Spinal cord (tissue), 9 donors: ENCODE measurements at regions not wholly inside any gene's neighbourhood (a gene's known extent, or its start where the extent isn't known, plus 50 kb on each side); places are given as distances from the start of the nearest gene placed in this dataset.
"Not testable (repeated sequence)": the region's sequence is repeated elsewhere in the genome, so short reads cannot be mapped to it uniquely, and the experiment has no call there.

Experiments
- DNase-seq, 6 donors: peaks; one replicate each; pipeline versions ENCODE4 v3.0.0 to v3.0.0-alpha.2; 2013 to 2015; ENCODE audit warnings: low spot score in 6 of 6, low read depth in 4 of 6
- H3K27ac ChIP-seq: one replicate; pipeline ENCODE4 v1.5.1; 2013; ENCODE audit warnings: low read depth, low read length, control low read depth
- H3K27me3 ChIP-seq: one replicate; pipeline ENCODE4 v1.6.1; 2013; ENCODE audit warnings: low read length; ENCODE audit not compliant: control insufficient read depth, insufficient read depth
- H3K36me3 ChIP-seq: one replicate; pipeline ENCODE4 v1.6.1; 2013; ENCODE audit warnings: low read length; ENCODE audit not compliant: control insufficient read depth, insufficient read depth
- H3K4me1 ChIP-seq: one replicate; pipeline ENCODE4 v1.6.1; 2013; ENCODE audit warnings: low read length; ENCODE audit not compliant: control insufficient read depth, insufficient read depth
- H3K4me3 ChIP-seq: one replicate; pipeline ENCODE4 v1.5.1; 2013; ENCODE audit warnings: low read depth, low read length, control low read depth
- H3K9me3 ChIP-seq: one replicate; pipeline ENCODE4 v1.6.1; 2013; ENCODE audit warnings: low read length; ENCODE audit not compliant: control insufficient read depth, insufficient read depth
- WGBS: methylation state at CpG from one replicate; pipeline ENCODE4 v1.1.5; 2013; ENCODE audit warnings: missing lambda C conversion rate; ENCODE audit not compliant: insufficient coverage; 5-methylcytosine and 5-hydroxymethylcytosine counted together
- donor health status: healthy.

- 70% methylated on average over 2 of the region's 2 CpGs for WGBS
- Histone ChIP-seq H3K9me3 (peaks cover 3% of the 10 kb centered on the region), H3K4me3 (no peak overlapping the region), H3K27ac (no peak overlapping the region), H3K4me1 (no peaks in the 10 kb centered on the region), H3K36me3 (no peaks in the 10 kb centered on the region), H3K27me3 (no peaks in the 10 kb centered on the region)
- no peak for DNase-seq
Measured at GRCh38 chr16:17921357-17921978, 415.1 kb downstream of the NPIPA8 start.

DNA sequence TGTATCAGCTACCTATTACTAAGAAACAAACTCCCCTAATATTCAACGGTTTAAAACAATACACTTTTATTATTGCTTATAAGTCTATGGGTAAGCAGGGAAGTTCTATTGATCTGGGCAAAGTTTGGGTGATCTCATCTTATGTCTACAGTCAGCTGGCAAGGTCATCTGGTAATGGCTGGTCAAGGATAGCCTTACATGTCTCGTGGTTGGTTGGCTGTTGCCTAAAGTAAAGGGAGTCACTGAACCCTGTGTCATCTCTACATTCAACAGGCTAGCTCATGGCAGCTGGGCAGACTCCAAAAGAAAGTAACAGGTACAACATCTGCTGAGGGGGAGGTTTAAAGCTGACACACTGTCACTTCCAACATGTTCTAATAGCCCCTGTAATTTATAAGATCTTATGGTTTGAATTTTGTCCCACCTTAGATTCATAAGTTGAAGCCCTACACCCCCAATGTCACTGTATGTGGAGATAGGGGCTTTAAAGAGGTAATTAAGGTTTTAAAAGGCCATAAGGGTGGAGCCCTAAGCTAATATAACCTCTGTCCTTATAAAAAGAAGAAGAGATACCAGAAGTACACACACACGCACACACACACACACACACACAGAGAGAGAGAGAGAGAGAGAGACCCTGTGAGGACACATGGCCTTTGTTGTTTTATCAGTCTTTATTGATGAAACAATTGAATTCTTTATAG, 419.1 kb downstream of the NPIPA8 start:
- H3K27ac ChIP-seq = no peak overlapping the region
- no peaks in the 10 kb centered on the region for H3K27me3 ChIP-seq
- no peaks in the 10 kb centered on the region for H3K36me3 ChIP-seq
- H3K4me1 ChIP-seq = no peaks in the 10 kb centered on the region
- no CpG with 5 or more reads among the region's 3 CpGs for WGBS
- peaks cover 4% of the 10 kb centered on the region for H3K9me3 ChIP-seq
- H3K4me3 ChIP-seq = no peak overlapping the region
- DNase-seq = no peak

DNA sequence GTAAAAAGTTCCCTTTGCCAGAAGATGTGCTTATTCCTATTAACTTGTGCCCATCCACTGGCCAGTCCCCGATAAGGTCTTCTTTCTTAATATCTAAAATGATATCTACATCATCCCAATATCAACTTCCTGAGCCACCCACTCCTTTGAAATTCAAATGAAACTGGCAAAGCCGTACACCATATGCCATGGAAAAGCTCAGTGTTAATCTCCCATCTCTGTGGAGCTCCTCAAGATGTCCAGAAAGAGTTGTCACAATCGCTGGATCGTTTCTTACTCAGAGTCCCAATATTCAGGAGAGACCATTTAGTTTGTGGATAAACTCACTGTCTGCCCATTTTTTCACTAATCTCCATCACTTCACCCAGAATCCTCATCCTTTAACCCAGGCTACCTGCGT, 420.7 kb downstream of the NPIPA8 start:
- no peak overlapping the region for H3K27ac ChIP-seq
- 86% methylated on average over 5 of the region's 5 CpGs for WGBS
- H3K4me1 ChIP-seq = no peaks in the 10 kb centered on the region

DNA sequence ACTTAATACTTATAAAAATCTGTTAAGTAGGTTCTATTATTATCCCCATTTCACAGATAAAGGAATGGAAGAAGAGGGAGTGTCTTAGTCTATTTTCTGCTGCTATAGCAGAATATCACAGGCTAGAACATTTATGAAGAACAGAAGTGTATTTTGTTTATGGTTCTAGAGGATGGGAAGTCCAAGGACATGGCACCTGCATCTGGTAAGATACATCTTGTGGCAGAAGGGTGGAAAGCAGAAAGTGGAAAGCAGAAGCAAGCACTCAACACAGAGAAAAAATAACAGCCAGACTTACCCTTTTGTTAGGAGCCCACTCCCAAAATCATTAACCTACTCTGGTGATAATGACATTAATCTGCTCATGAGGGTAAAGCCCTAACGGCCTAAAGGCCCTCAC, 422.4 kb downstream of the NPIPA8 start:
- Histone ChIP-seq H3K4me3 (no peak overlapping the region), H3K27ac (no peak overlapping the region)
- no CpG with 5 or more reads among the region's 1 CpG for WGBS

More for the DNA sequence above, 420.7 kb downstream of the NPIPA8 start:
- H3K36me3 ChIP-seq = no peaks in the 10 kb centered on the region
- H3K27me3 ChIP-seq = no peaks in the 10 kb centered on the region
- peak in 1 of 6 donors; percentile 67 for DNase-seq
- H3K4me3 ChIP-seq = no peak overlapping the region
- peaks cover 4% of the 10 kb centered on the region for H3K9me3 ChIP-seq

GRCh38 chr16:17911578-17911977, 425.0 kb downstream of the NPIPA8 start:
- not testable (repeated sequence) for H3K27ac ChIP-seq

More for the DNA sequence above, 422.4 kb downstream of the NPIPA8 start:
- Histone ChIP-seq H3K36me3 (no peaks in the 10 kb centered on the region), H3K27me3 (no peaks in the 10 kb centered on the region), H3K9me3 (peaks cover 1% of the 10 kb centered on the region), H3K4me1 (no peaks in the 10 kb centered on the region)
- no peak for DNase-seq

GRCh38 chr16:17906626-17907025, 429.9 kb downstream of the NPIPA8 start:
- not testable (repeated sequence) for H3K36me3 ChIP-seq, H3K4me3 ChIP-seq, H3K9me3 ChIP-seq, H3K27ac ChIP-seq, DNase-seq, H3K27me3 ChIP-seq, H3K4me1 ChIP-seq
- 88% methylated on average over 3 of the region's 10 CpGs for WGBS

More at GRCh38 chr16:17911578-17911977, 425.0 kb downstream of the NPIPA8 start:
- H3K4me1 ChIP-seq, H3K27me3 ChIP-seq, H3K4me3 ChIP-seq, DNase-seq, H3K9me3 ChIP-seq, H3K36me3 ChIP-seq: not testable (repeated sequence)
- WGBS = no CpG with 5 or more reads among the region's 1 CpG

DNA sequence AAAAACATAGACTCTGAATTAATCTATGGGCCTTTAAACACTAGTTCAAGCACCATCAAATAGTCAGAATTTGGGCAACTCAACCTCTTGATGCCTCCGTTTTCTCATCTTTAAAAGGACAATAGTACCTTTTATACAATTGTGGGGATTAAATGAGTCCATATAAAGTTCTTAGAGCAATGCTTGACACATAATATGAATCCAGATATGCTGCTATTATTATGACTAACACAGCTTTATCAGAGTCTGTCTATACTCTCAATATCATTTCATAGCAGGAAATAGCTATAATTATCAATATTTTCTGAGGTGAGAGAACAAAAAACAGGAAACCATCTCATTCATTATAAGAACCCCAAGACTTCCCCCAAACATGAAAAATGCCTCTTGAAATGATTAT, 430.5 kb upstream of the XYLT1 start:
- no peaks in the 10 kb centered on the region for H3K4me1 ChIP-seq
- H3K27me3 ChIP-seq = no peaks in the 10 kb centered on the region
- no peak overlapping the region for H3K27ac ChIP-seq
- DNase-seq = no peak
- H3K36me3 ChIP-seq = no peaks in the 10 kb centered on the region
- WGBS = no CpG with 5 or more reads among the region's 1 CpG
- H3K9me3 ChIP-seq = no peaks in the 10 kb centered on the region
- H3K4me3 ChIP-seq = no peak overlapping the region

DNA sequence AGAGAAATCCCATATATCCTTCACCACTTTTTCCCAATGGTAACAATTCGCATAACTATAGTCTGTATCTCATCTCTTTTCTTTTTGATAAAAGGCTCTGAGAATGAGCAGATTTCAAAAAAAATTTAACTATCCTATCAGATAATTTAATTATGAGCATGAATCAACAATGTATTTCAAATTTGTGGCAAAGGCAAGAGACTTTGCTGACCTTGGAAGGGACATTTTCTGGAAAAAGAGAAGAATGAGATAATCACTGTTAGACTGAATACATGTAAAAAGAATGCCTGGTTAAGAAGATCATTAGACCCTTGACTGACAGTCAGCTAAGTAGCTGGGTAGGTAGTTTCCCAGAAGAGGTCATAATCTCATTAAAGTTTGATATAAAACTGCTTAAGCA, 428.4 kb upstream of the XYLT1 start:
- no peaks in the 10 kb centered on the region for H3K36me3 ChIP-seq
- H3K27me3 ChIP-seq = no peaks in the 10 kb centered on the region
- no peak overlapping the region for H3K4me3 ChIP-seq
- no peak for DNase-seq
- H3K9me3 ChIP-seq = no peaks in the 10 kb centered on the region
- no CpG with 5 or more reads among the region's 1 CpG for WGBS
- H3K27ac ChIP-seq = no peak overlapping the region
- H3K4me1 ChIP-seq = no peaks in the 10 kb centered on the region

DNA sequence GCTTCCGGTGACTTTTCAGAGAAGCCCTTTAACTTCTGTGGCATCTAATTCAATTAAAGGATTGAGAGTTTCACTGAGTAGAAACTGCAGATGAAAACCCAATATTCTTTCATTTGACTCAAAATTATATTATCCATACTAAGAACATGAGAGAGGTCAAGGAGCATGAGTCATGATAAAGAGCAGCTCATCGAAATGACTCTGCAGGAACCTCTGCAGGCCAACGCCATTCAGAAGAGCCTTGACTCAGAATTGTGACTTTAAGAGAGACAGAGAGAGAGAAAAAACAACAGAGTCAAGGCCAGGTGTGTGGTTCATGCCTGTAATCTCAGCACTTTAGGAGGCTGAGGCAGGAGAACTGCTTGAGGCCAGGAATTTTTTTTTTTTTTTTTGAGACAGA, 417.2 kb upstream of the XYLT1 start:
- whole genome bisulfite sequencing = 100% methylated on average over 2 of the region's 3 CpGs
- Histone ChIP-seq H3K27me3 (no peaks in the 10 kb centered on the region), H3K27ac (no peak overlapping the region), H3K36me3 (no peaks in the 10 kb centered on the region), H3K4me1 (no peaks in the 10 kb centered on the region), H3K9me3 (no peaks in the 10 kb centered on the region), H3K4me3 (no peak overlapping the region)
- DNase-seq = no peak

GRCh38 chr16:17885659-17886207, 415.0 kb upstream of the XYLT1 start:
- Histone ChIP-seq H3K36me3 (no peaks in the 10 kb centered on the region), H3K4me1 (no peaks in the 10 kb centered on the region), H3K9me3 (no peaks in the 10 kb centered on the region), H3K27me3 (no peaks in the 10 kb centered on the region), H3K4me3 (no peak overlapping the region), H3K27ac (no peak overlapping the region)
- WGBS = 71% methylated on average over 7 of the region's 7 CpGs
- DNase-seq = no peak
